A549 (cell line): ENCODE measurements at regions not wholly inside any gene's neighbourhood (a gene's known extent, or its start where the extent isn't known, plus 50 kb on each side); places are given as distances from the start of the nearest gene placed in this dataset.

Experiments used
- small RNA-seq, 6 experiments: library from RNA; depleted of rRNA; stranded (forward); fragments of <200 nt; gene quantifications; one replicate each; pipeline ENCODE3, GENCODE V24; 2012

Small RNA genes lying in the stretch of these regions (small RNA-seq; reads per million reads assigned to genes)
- 0 reads per million in 6 experiments for gene AC005000.1
